ENCODE measurements at regions not wholly inside any gene's neighbourhood (a gene's known extent, or its start where the extent isn't known, plus 50 kb on each side); places are given as distances from the start of the nearest gene placed in this dataset.

DNA sequence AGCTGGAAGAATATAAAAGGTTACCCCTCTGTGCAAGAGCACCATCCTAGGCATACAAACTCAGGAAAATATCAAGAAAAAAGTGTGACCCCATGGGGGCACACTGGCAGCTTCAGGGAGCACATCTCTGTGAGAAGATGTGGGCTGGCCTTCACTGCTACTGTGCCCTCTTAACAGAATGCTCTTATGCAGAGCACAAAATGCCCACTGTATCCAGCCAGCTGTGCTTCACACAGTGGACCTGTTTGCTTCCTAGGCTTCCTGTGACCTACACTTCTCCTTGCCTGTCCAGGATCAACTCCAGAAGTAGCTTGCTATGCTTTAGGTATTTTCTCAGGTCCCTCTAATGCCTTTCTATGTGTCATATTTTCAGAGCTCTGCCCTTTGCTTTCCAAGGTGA, 380.2 kb upstream of the MMS22L start:
- no peak overlapping the region for H2BK5ac ChIP-seq (ENCODE audit: low read depth, low read length)
- no peaks in the 10 kb centered on the region for H3K27me3 ChIP-seq (replicated peaks in 1 of 4; ENCODE audit: control insufficient read depth in 3 of 4, extremely low read depth in 1 of 4, insufficient read depth in 3 of 4, low read length in 3 of 4)
- H3K4me3 ChIP-seq (ENCODE audit: extremely low read depth in 1 of 4, insufficient read depth in 2 of 4, low read depth in 3 of 4, low read length in 4 of 4): no peak overlapping the region
- H2BK20ac ChIP-seq (ENCODE audit: low read length): no peak overlapping the region
- DNase-seq (ENCODE audit: low read depth in 1 of 2, low spot score in 2 of 2) (no peak), FAIRE-seq (no peak)
- H2AFZ ChIP-seq (ENCODE audit: low read length): peak overlapping the region; percentile 79; the same call in 1 of the 2 replicates
- H2BK12ac ChIP-seq (ENCODE audit: low read depth, low read length): peak overlapping the region; percentile 80; the same call in 1 of the 2 replicates
- TF ChIP-seq RAD21 (IDR thresholded peaks at IDR 0.05 in 1 of 2, conservative IDR thresholded peaks at IDR 0.05 in 1 of 2; ENCODE audit: low read depth in 2 of 2, low read length in 2 of 2): no peak
- TF ChIP-seq NRF1 (IDR thresholded peaks at IDR 0.05; ENCODE audit: low read depth, low read length): no peak
- TF ChIP-seq GABPA (IDR thresholded peaks at IDR 0.05; ENCODE audit: borderline replicate concordance, insufficient read depth, low read length): no peak
- TF ChIP-seq HDAC6 (IDR thresholded peaks at IDR 0.05; ENCODE audit: low read depth, low read length): no peak
- TF ChIP-seq TCF12 (IDR thresholded peaks at IDR 0.05; ENCODE audit: low read depth, low read length): no peak
- no peak for TF ChIP-seq SP2 (IDR thresholded peaks at IDR 0.05; ENCODE audit: low read length)
- TF ChIP-seq CBX8 (IDR thresholded peaks at IDR 0.05; ENCODE audit: borderline replicate concordance, low read depth, low read length): no peak
- no peak for TF ChIP-seq EZH2 (IDR thresholded peaks at IDR 0.05; ENCODE audit: low read depth, low read length, severe bottlenecking)
- TF ChIP-seq TEAD4 (IDR thresholded peaks at IDR 0.05; ENCODE audit: low read depth, low read length): no peak
- TF ChIP-seq JUN (IDR thresholded peaks at IDR 0.05; ENCODE audit: low read depth, low read length): no peak
- no peak for TF ChIP-seq TAF1 (IDR thresholded peaks at IDR 0.05; ENCODE audit: low read depth, low read length)
- TF ChIP-seq JUND (IDR thresholded peaks at IDR 0.05; ENCODE audit: low read length): no peak
- TF ChIP-seq EGR1 (IDR thresholded peaks at IDR 0.05; ENCODE audit: borderline replicate concordance, low read depth, low read length): no peak
- no peak for TF ChIP-seq MAFK (IDR thresholded peaks at IDR 0.05; ENCODE audit: low read depth, low read length)
- CTCF ChIA-PET (ENCODE audit: partially characterized antibody): interaction anchor here (0.6 to 1.1 kb wide), 6 partner anchors 26 to 1217 kb away, joined by 3 to 4 read pairs (median 3); no protein-coding TSS in a partner anchor
- no peak overlapping the region for H3K4ac ChIP-seq (replicated peaks; ENCODE audit: insufficient read length, low read depth, low read length)
- no peak overlapping the region for H4K8ac ChIP-seq (ENCODE audit: extremely low read depth, insufficient read depth, low read length)
- H4K91ac ChIP-seq (replicated peaks; ENCODE audit: insufficient read length, low read length): no peak overlapping the region
- no peak overlapping the region for H2AK5ac ChIP-seq (ENCODE audit: low read depth, low read length)
- H3K9ac ChIP-seq (replicated peaks in 1 of 4; ENCODE audit: extremely low read depth in 1 of 4, low read depth in 3 of 4, low read length in 3 of 4): no peak overlapping the region
- no peak overlapping the region for H3K4me2 ChIP-seq (ENCODE audit: insufficient read depth in 1 of 2, low read depth in 2 of 2, low read length in 2 of 2)
- H3K79me1 ChIP-seq (ENCODE audit: low read depth, low read length): no peaks in the 10 kb centered on the region
- H3K36me3 ChIP-seq (ENCODE audit: control insufficient read depth in 2 of 4, insufficient read depth in 4 of 4, low read length in 3 of 4): no peaks in the 10 kb centered on the region
- 0 out of 2 replicates have a peak, but pooled peaks cover 1% of the 10 kb centered on the region for H3K23me2 ChIP-seq (ENCODE audit: low read depth, low read length)
- H3K23ac ChIP-seq (ENCODE audit: insufficient read length): no peak overlapping the region
- no peak overlapping the region for H2BK120ac ChIP-seq (replicated peaks; ENCODE audit: low read depth, low read length)
- H3K9me3 ChIP-seq (ENCODE audit: insufficient read depth in 2 of 2, low read depth in 1 of 2, low read length in 1 of 2): no peaks in the 10 kb centered on the region
- no peak overlapping the region for H3K14ac ChIP-seq (ENCODE audit: insufficient read length)
- no peaks in the 10 kb centered on the region for H3K79me2 ChIP-seq (ENCODE audit: control insufficient read depth in 1 of 2, insufficient read depth in 2 of 2, low read length in 2 of 2)
- H3K18ac ChIP-seq (ENCODE audit: extremely low read depth, low read length): 0 out of 2 replicates have a peak overlapping the region, but pooled peaks have one; percentile 48
- H3K4me1 ChIP-seq (replicated peaks in 1 of 4; ENCODE audit: control insufficient read depth in 3 of 4, insufficient read depth in 4 of 4, low read length in 3 of 4): no peaks in the 10 kb centered on the region
- no peak overlapping the region for H3K27ac ChIP-seq (ENCODE audit: low read depth, low read length)
- POLR2A ChIA-PET (ENCODE audit: partially characterized antibody): no interaction called here
- 0 out of 2 replicates have a peak overlapping the region, but pooled peaks have one; percentile 81 for H2BK15ac ChIP-seq (ENCODE audit: low read length)
- no peaks in the 10 kb centered on the region for H4K20me1 ChIP-seq (replicated peaks in 1 of 2; ENCODE audit: control insufficient read depth in 1 of 2, insufficient read depth in 2 of 2, low read length in 2 of 2)
- no peak overlapping the region for H4K5ac ChIP-seq (ENCODE audit: insufficient read length, low read depth, low read length)
- H3K56ac ChIP-seq (replicated peaks; ENCODE audit: insufficient read length, low read depth, low read length): no peak overlapping the region
